CD4-positive, alpha-beta T cell treated with Interleukin-10 for 1 hour (primary cell): ENCODE measurements at regions not wholly inside any gene's neighbourhood (a gene's known extent, or its start where the extent isn't known, plus 50 kb on each side); places are given as distances from the start of the nearest gene placed in this dataset.

ENCODE experiments used
- DNase-seq: peaks from one replicate; pipeline ENCODE4 v3.0.0-alpha.2; 2020

- no peak for DNase-seq
Observed at GRCh38 chr1:55418208-55419000, 203.2 kb upstream of the USP24 start.

GRCh38 chr1:55416164-55416842 is 201.1 kb upstream of the USP24 start:
- DNase-seq, result no peak

GRCh38 chr1:55413286-55413685 is 198.1 kb upstream of the USP24 start:
- no peak for DNase-seq

GRCh38 chr1:55412060-55412459 is 196.9 kb upstream of the USP24 start:
- DNase-seq, result no peak

- DNase-seq, result no peak
Observed at GRCh38 chr1:55402671-55403464, 187.7 kb upstream of the USP24 start.

- no peak for DNase-seq
Observed at GRCh38 chr1:55402142-55402541, 187.0 kb upstream of the USP24 start.

GRCh38 chr1:55400508-55400907 is 185.3 kb upstream of the USP24 start:
- no peak for DNase-seq

GRCh38 chr1:55399346-55399745 is 184.2 kb upstream of the USP24 start:
- DNase-seq, result no peak

GRCh38 chr1:55396381-55396891 is 181.3 kb upstream of the USP24 start:
- no peak for DNase-seq

GRCh38 chr1:55388960-55389359 is 173.8 kb upstream of the USP24 start:
- DNase-seq, result no peak

- DNase-seq, result no peak
Observed at GRCh38 chr1:55387145-55387544, 172.0 kb upstream of the USP24 start.

- DNase-seq, result no peak
Observed at GRCh38 chr1:55386456-55386855, 171.3 kb upstream of the USP24 start.

GRCh38 chr1:55385402-55386018 is 170.3 kb upstream of the USP24 start:
- no peak for DNase-seq

GRCh38 chr1:55384637-55385036 is 169.5 kb upstream of the USP24 start:
- DNase-seq, result no peak

GRCh38 chr1:55382806-55383305 is 167.7 kb upstream of the USP24 start:
- no peak for DNase-seq

GRCh38 chr1:55381983-55382382 is 166.8 kb upstream of the USP24 start:
- no peak for DNase-seq

GRCh38 chr1:55381491-55381890 is 166.3 kb upstream of the USP24 start:
- no peak for DNase-seq

- no peak for DNase-seq
Observed at GRCh38 chr1:55380355-55380970, 165.3 kb upstream of the USP24 start.

GRCh38 chr1:55378582-55378981 is 163.4 kb upstream of the USP24 start:
- DNase-seq, result no peak

- no peak for DNase-seq
Observed at GRCh38 chr1:55376897-55377296, 161.7 kb upstream of the USP24 start.

GRCh38 chr1:55375617-55376258 is 160.6 kb upstream of the USP24 start:
- DNase-seq, result peak; percentile 37
